GM19239 (cell line): ENCODE measurements at regions not wholly inside any gene's neighbourhood (a gene's known extent, or its start where the extent isn't known, plus 50 kb on each side); places are given as distances from the start of the nearest gene placed in this dataset.
"Not testable (repeated sequence)": the region's sequence is repeated elsewhere in the genome, so short reads cannot be mapped to it uniquely, and the experiment has no call there.

ENCODE experiments used
- DNase-seq: peaks from one replicate; pipeline ENCODE4 v3.0.0; 2011; ENCODE audit warnings: low spot score; ENCODE audit not compliant: insufficient read length
- FAIRE-seq: peaks from 2 replicates; lab custom pipeline; 2011; peaks lifted over from hg19 to GRCh38; lab: Jason Lieb, UNC

DNA sequence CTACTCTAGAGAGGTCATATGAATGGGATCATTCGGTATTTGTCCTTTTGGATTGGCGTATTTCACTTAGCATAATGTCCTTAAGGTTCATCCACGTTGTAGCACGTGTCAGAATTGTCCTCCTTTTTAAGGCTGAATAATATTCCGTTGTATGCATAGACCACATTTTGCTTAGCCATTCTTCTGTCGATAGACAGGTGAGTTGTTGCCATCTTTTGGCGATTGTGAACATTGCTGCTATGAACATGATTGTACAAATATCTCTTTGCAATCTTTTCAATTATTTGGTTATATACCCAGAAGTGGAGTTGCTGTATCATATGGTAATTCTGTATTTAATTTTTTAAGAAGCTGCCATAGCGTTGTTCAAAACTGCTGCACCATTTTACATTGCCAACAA lies 52.4 kb upstream of the GOLGA8J start:
- no peak for DNase-seq
- no peak for FAIRE-seq

DNA sequence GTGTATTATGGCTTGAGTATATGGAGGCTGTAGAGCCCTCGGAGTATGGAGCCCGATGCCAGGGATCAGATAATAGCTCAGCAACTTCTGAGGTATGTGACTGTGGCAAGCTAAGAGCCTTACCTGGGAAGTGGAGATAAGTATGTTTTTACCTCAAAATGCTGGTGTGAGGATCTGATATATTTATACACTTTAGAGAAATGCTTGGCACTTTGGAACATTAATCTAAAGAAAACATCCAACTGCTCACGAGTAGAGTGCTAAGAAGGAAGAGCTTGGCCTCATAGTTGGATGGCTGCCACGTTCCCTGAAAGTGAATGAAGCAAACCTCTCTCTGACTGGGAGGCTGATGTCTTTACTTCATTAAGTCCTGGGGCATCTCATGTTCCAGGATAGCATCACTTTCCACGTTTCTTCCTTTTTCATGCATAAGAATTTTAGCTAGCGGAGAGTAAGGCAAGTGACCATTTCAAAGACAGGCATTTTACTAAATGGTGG lies 58.9 kb upstream of the GOLGA8J start:
- DNase-seq (no peak), FAIRE-seq (no peak)

DNA sequence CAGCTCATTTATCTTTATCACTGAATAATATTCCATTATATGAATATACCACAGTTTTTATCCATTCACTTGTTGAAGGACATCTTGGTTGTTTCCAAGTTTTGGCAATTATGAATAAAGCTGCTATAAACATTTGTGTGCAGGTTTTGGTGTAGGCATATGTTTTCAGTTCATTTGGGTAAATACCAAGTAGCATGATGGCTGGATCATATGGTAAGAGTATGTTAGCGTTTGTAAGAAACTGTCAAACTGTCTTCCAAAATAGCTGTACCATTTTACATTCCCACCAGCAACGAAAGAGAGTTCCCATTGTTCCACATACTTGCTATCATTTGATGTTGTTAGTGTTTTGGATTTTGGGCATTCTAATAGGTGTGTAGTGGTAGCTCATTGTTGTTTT lies 72.0 kb upstream of the GOLGA8J start:
- DNase-seq = no peak
- FAIRE-seq = no peak

DNA sequence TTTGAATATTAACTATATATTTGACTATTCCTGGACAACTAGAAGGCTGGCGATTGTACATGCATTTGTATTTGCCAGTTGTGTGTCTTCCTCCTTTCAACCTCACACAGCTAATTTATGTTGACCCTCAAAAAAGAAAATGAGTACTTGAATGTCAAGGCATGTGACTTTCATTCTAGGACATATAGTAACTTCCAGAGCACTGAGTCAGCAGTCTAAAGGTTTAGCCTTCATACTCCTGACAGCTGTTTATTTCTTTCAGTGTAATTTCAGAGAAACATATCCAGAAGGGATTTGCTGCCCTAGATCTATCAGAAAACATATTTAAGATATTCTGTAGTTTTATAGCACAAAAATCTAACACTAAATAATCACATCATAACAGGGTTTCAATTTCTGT lies 74.6 kb upstream of the GOLGA8J start:
- DNase-seq (no peak), FAIRE-seq (no peak)

DNA sequence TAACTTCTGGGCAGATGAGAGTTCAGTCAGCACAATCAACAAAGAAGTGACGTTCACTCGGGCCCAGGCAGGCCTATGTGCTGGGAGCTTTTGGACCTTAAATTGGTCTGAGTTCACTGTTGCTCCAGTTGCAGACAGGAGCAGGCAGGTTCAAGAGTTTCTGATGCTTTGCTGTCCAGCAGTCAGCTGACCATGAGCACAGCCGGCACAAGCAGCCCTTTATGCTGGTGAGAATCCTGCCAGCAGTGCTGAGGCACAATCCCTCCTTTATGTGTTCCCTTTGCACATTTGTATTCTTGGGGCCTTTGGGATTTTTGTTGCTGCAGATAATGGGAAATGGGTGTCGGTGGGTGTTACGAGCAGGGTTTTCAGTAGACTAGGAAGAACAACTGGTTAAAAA lies 81.2 kb upstream of the GOLGA8J start:
- FAIRE-seq (no peak), DNase-seq (no peak)

DNA sequence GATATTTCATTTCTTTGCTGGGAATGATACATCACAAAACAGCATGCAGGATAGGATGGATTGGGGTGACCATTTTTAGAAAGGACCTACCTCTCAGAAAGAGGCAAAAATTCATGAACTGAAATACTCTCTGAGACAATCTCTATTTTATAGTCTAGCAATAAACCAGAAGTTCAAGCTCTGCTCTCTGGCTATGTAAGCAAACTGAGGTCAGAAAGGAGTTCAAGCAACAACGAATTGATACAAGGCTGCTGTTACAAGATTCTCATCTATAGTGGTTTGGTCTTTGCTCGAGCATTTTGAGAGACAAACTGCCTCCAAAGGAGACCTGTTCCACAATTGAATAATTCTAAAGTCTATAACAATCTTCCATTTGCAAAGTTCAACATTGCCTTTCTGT lies 84.7 kb upstream of the GOLGA8J start:
- FAIRE-seq (no peak), DNase-seq (no peak)

DNA sequence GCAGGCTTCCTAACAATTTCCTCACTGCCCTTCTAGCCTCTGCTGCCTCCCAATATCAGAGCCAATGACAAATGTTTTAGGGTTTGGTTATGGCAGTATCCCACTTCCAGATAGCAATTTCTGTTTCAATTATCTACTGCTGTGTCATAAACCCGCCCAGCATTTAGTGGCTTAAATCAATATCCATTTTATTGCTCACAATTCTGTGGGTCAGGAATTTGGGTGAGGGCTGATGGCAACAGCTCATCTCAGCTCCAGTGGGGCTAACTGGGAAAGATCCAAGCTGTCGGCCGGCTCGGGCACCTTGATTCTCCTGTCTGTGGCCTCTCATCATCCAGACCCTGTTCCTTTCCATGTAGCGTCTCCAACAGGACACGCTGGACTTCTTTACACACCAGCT lies 85.3 kb upstream of the GOLGA8J start:
- FAIRE-seq (no peak), DNase-seq (no peak)

DNA sequence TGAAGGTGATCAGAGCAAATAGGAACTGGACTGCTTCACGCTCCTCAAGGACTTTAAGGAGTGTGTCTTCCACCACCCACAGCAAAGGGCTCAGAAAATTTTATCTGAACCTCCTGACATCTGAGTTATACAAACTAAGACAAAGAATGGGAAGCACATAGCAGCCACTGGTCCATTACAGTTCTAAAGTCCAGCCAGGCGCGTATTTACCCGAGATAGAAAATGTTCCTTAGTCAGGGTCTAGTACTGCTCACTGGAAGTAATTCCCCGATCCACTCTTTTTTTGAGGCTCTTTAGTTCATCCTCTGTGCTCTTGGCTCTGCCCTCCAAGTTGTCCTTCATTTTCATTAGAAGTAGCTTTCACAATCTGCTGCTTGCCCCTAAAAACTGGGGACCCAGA lies 88.5 kb upstream of the GOLGA8J start:
- FAIRE-seq = no peak

DNA sequence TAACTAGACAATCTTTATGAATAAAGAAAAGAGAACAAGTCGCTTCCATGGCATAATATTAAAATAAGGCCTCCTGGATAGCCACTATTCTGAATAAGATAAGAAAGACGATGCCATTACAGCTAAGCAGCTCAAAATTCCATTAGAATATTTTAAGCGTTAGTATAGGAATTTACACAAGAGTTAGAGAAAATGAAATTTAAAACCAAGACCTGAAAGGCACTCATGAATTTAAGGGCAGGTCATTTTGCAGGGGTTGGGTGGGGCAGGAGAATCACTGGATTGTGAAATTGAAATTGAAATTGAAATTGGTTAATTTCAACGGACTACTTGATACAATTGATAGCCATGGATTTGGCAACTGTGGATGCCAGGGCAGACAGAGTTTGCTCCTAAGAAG lies 91.8 kb upstream of the GOLGA8J start:
- FAIRE-seq (no peak), DNase-seq (no peak)

More for the DNA sequence above, 88.5 kb upstream of the GOLGA8J start:
- DNase-seq = no peak

DNA sequence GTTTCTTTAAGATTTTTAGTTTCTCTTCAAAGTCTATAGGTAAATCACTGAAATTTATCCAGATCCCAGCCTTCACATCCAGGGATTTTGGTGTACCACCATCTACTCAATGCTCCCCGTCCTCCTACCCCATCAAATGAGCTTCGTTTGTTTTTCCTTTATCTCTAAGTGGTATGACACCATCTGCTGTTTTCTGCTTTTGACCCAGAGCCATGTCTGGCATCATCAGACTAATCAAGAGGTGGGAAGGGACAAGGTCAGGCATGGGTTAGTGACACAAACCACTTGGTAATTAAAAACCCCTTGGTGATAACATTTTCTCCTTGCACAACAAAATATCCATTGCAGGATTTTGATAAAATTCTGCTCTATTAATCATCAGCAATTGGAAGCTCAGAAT lies 92.7 kb upstream of the GOLGA8J start:
- FAIRE-seq (no peak), DNase-seq (no peak)

DNA sequence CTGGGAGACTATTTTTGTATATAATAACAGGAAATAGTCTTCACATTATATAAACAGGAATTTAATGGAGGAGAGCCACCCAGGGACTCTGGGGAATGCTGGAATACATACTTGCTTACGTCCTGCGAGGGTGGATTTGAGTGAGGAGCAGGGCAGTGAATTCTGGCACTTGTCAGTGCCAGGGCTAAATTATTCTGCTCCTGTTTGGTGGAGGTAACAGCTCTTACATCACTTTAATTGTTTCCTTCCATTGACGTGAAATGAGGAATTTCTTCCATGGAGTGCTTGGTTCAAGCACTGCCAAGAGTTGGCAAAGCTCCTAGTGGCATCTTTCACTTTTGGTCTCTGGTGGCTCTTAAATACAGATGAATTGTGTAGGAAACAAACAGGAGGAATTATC lies 94.1 kb upstream of the GOLGA8J start:
- no peak for DNase-seq
- no peak for FAIRE-seq

DNA sequence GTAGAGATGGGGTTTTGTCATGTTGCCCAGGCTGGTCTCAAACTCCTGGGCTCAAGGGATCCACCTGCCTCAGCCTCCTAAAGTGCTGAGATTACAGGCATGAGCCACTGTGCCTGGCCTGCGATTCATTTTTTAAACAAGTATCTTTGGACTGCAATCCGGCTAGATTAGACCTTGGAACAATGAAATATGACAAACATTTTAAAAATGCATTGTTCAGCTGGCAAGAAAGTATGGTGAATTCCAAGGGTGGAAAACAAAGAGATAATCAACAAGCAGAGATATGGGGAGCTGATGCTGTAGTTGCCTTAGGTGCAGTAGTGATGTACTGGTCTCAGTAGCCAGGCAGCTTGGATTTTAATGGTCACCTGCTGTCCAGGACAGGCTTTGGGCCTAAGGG lies 95.8 kb upstream of the GOLGA8J start:
- FAIRE-seq = no peak
- no peak for DNase-seq

DNA sequence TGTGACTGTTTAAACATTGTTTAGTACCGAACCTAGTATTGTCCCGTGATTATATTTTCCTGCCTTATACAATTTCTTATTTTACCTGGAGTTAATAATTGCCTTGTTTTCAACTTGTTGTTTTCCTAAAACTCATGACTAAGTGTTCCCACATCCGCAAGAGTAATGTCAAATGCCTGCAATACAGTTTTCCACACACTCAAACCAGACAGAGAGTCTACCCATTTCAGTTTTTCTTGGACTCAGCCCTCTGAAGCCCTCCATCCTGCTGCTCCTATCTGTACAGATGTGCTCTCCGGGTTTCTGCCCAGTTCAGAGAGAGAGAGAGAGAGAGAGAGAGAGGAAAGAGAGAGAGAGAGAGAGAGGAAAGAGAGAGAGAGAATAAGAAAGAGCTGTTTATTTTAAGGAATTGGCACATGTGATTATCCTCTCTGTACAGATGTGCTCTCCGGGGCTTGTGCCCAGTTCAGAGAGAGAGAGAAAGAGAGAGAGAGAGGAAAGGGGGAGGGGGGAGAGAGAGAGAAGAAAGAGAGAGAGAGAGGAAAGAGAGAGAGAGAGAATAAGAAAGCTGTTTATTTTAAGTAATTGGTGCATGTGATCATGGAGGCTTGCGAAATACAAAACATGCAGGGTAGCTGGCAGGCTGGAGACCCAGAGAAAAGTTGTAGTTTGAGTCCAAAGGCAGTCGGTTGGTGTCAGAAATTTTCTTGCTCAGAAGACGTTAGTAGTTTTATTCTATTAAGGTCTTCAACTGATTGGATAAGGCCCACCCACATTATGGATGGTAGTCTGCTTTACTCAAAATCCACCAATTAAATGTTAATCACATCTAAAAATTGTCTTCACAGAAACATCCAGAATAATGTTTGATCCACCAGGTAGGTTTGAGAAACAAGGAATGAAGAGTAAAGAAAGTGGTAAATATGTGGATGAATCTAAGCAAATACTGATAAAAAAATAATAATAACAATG lies 104.1 kb upstream of the GOLGA8J start:
- no peak for FAIRE-seq
- no peak for DNase-seq

DNA sequence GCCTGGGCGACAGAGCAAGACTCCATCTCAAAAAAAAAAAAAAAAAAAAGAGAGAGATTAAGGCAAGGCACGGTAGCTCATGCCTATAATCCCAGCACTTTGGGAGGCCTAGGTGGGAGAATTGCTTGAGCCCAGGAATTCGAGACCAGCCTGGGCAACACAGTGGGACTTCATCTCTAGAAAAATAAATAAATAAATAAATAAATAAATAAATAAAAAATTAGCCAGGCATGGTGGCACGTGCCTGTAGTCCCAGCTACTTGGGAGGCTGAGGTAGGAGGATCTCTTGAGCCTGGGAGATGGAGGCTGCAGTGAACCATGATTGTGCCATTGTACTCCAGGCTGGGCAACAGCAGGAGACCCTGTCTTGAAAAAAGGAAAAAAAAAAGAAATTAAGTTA lies 108.7 kb upstream of the GOLGA8J start:
- not testable (repeated sequence) for FAIRE-seq

DNA sequence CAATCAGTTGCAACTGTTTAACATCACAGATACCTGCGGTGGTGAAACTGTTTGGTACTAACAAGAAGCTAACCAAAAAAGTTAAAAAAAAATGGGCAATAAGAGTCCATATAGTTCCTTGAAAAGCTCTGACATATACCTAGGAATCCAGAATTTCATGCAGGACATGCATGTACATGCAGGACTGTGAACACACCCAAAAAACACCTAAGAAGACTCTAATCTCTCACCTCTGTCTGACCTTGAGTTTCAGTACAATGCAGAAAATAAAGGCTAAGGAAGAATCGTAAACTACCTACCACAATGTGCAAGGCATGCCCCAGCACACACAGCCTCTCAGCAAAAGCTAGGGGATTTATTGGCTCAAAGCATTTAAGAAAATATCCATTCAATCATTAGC lies 110.7 kb upstream of the GOLGA8J start:
- DNase-seq (no peak), FAIRE-seq (no peak)

More for the DNA sequence above, 108.7 kb upstream of the GOLGA8J start:
- not testable (repeated sequence) for DNase-seq

DNA sequence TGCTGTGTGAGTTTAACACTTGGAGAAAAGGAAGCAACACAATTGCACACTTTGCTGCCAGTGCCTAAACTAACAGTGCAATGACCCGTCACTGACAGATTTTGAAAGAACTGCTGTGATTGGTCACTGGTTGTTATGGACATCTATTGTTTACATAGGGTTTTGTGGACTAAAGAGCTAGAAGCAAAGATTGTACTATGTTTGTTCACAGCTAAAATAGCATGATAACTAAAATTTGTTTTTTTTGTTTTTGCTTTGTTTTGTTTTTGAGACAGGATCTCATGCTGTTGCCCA lies 112.4 kb upstream of the GOLGA8J start:
- DNase-seq = no peak
- no peak for FAIRE-seq

DNA sequence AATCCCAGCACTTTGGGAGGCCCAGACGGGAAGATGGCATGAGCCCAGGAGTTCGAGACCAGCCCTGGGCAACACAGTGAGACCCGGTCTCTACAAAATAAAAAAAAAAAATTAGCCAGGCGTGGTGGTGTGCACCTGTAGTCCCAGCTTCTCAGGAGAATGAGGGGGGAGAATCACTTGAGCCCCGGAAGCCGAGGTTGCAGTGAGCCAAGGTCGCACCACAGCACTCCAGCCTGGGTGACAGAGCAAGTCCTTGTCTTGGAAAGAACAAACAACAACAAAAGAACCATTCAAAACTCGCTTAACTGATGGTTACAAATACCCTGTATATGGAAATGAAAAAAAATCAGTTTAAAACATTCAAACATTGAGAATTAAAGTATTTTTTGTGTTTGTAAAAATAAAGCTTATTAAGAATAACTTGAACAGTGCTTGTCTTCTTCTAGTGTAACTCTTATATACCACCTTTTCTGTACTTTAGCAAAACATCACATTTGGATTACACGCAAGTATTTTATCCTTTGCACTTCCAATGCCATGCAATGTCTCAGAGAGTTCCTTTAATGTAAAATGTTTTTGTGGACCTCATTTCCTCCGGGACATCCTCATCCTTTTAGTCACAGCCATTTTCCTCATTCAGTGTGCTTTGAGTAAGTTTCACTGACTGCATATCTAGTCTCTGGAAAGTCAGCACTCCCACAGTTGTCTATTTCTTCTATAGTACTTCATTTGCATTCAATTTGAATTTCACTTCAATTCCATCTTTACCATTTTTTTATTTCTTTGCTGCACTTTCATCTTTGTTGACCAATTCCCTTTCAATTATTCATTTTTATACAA lies 113.0 kb upstream of the GOLGA8J start:
- no peak for DNase-seq
- no peak for FAIRE-seq

DNA sequence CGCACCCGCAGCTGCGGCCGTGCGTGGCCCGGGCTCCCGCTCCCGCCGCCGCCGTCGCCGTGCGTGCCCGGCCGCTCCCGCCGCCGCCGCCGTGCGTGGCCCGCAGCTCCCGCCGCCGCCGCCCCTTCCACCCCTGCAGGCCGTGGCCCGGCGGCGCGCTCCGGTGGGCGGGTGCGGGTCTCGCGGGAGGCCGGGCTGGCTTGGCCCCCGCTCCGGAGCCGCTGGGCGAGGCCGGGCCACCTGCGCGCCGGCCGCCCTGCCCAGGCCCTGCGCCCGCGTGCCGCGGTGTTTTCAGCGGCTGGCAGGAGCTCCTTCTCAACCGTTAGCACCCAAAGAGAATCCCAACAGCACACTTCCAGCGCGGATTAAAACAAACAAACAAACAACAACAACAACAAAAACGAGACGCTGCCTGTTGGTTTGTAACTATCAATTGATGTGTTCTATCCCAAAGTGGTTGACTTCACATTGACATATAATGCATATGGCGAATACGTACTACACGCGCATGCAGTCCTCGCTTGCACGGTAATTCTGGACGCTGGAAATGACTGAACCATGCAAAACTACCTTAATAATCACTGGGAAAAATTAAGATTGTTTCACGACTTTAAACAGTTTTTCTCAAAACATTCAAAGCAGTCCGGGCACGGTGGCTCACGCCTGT lies 113.7 kb upstream of the GOLGA8J start:
- DNase-seq (no peak), FAIRE-seq (no peak)

DNA sequence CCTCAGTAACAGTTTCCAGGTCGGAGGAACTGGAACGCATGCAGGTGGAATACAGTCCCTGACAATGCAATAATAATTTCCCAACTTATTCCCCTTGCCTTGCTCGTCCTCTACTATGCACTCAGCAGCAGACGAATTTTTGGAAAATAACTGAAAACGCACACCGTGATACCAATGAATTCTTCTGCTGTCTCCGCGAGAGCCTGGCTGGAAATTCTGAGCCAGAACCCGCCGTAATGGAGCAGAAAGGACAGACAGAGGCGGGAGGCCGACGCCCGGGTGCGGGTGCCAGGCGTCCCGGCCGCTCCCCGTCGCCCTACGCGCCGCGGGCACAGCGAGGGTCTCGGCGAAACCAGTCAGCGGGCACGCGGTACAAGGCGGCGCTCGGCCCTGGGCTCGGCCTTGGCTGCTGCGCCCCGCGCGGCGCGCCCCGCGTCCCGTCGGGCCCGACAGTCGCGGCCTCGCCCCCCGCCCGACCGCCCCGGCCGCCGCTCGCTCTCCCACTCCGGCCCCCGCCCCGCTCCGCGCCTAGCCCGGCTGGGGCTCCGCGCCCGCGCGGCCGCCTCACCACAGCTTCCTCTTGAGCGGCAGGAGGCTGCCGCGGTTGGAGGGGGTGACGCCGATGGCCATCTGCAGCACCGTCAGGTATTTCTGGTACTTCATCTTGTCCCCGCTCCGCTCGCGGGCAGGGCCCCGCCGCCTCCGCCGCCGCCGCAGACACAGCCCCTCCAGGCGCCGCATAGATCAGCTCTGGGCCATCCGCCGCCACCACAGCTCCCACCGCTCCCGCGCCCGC lies 114.5 kb upstream of the GOLGA8J start:
- DNase-seq (no peak), FAIRE-seq (no peak)

DNA sequence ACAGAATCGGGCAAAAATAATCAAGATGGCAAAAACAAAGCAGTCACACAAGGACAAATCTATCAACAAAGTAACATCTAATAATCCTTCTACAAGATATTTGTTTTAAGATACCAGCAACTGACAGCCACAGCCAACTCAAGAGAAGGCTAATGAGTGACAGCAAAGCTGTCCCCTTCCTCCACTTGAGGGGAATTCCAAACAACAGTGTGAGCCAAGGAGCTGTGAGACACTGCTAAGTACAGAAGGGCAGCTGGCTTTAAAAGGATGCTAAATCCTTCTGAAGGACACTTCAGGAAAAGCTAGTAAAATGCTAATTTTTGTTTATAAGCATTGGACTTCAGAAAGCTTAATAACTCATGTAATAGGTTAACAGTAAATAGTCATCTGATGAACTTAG lies 120.3 kb upstream of the GOLGA8J start:
- DNase-seq (no peak), FAIRE-seq (no peak)
